GM13977 (cell line): ENCODE measurements at regions not wholly inside any gene's neighbourhood (a gene's known extent, or its start where the extent isn't known, plus 50 kb on each side); places are given as distances from the start of the nearest gene placed in this dataset.

Experiments
- DNase-seq: peaks from one replicate; pipeline ENCODE4 v3.0.0; 2012; ENCODE audit warnings: low spot score
- in situ Hi-C: fragments of 300-500 bp; cut with MboI; formaldehyde crosslinking; loops from one replicate; pipeline ENCODE4 v1.12.0; 2022; ENCODE audit warnings: low sequenced_read_pairs, low pct_unique_long_range_greater_than_20kb, mixed read lengths, inconsistent platforms; ENCODE audit not compliant: unreplicated experiment
- TF ChIP-seq, protein P1 (sequence below): IDR thresholded peaks from 2 replicates; pipeline ENCODE4 v1.5.1; 2012; ENCODE audit warnings: mild to moderate bottlenecking, control low read depth; ENCODE audit not compliant: insufficient read depth; ENCODE audit errors: extremely low read depth, missing control alignments

GRCh38 chr11:95547186-95547585 lies 242.4 kb downstream of the FAM76B start:
- no peak for DNase-seq
- in situ Hi-C loops, result no loop called here
- TF ChIP-seq, protein P1, sequence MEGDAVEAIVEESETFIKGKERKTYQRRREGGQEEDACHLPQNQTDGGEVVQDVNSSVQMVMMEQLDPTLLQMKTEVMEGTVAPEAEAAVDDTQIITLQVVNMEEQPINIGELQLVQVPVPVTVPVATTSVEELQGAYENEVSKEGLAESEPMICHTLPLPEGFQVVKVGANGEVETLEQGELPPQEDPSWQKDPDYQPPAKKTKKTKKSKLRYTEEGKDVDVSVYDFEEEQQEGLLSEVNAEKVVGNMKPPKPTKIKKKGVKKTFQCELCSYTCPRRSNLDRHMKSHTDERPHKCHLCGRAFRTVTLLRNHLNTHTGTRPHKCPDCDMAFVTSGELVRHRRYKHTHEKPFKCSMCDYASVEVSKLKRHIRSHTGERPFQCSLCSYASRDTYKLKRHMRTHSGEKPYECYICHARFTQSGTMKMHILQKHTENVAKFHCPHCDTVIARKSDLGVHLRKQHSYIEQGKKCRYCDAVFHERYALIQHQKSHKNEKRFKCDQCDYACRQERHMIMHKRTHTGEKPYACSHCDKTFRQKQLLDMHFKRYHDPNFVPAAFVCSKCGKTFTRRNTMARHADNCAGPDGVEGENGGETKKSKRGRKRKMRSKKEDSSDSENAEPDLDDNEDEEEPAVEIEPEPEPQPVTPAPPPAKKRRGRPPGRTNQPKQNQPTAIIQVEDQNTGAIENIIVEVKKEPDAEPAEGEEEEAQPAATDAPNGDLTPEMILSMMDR, result no peak

- DNase-seq, result no peak
- in situ Hi-C loops, result no loop called here
- TF ChIP-seq, protein P1, result no peak
Observed at GRCh38 chr11:95545116-95545875, 244.3 kb downstream of the FAM76B start.

DNA sequence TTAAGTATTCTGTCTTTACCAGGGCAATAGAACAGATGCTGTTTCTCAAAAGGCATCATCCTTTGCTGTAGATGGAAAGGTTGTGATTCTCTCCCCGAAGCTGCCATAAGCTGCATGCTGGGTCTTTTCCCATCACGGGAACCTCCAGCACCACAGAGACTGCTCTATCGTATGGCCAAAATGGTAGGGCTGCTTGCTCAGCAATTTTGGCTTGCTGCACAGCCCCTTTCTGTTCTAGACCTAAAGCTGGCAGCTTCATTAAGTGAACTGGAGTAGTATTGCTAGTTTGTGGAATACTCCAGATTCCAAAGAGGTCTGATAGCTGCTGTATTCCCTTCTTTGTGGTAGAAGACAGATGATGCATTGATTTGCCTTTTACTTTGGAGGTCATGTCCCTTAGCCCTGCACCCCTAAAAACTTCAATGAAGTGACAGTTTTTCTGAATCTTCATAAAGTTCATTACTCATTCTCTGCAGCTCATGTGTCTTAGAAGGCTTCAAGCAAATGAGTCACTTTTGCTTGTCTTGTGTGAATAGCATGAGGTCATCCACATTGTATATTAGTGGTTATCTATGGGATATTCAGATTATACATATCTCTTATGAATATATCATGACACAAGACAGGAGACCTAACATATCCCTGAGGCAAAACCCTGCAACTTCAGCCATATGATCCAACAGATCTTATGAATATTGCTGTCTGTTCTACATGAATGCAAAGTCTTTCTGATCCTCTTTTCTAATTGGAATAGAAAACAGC lies 245.3 kb downstream of the FAM76B start:
- no peak for DNase-seq
- in situ Hi-C loops, result no loop called here
- TF ChIP-seq, protein P1, result no peak

DNA sequence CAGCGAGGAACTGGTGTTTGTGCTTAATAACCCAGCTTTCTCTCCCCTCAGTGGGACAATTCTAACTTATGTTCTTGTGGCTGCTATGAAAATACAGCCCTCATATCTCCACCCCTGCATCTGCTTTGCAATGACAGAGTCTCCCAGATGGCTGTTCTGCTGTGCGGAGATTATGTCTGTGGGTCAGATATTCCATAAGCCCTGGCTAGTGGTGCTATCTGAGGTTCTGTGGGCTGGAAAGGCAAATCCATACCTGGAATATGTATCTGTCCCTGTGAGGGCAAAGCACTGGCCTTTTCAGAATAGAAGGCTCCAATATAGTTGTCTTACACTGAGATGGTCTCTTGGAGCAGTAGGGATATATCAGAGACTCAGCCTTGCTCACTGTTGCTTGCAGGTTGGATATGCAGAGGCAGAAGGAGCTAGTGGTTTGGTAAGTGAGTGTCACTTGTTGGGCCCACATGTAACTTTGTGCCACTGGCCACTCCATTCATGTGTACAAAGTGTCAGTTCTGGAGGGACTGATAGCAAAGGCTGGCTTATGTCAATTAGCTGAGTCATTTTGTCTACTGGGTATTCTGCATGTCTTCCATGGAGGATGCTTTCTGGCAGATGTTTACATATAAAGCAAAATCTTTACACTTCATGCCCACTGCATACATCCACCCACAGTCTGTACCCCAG lies 246.6 kb downstream of the FAM76B start:
- TF ChIP-seq, protein P1, result no peak
- in situ Hi-C loops, result no loop called here
- no peak for DNase-seq

DNA sequence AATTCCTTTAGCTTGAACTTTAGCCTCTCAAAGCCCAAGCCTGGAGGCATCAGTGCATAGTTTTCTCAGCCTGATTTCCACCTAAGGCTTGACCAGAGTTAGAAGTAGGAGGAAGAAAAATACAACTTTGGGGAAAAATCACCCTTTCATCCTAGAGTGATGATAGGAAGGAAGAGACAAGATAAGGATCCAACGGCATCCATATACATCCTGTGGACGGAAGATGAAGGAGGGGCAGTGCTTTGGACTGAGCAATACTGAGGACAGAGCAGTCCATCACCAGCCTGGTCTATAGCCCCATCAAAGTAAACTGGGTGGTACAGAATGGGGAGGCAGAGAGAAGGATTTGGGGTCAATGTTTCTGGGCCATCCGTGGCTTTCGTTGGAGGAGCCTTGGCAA lies 247.9 kb downstream of the FAM76B start:
- TF ChIP-seq, protein P1, result no peak
- in situ Hi-C loops, result no loop called here
- no peak for DNase-seq

DNA sequence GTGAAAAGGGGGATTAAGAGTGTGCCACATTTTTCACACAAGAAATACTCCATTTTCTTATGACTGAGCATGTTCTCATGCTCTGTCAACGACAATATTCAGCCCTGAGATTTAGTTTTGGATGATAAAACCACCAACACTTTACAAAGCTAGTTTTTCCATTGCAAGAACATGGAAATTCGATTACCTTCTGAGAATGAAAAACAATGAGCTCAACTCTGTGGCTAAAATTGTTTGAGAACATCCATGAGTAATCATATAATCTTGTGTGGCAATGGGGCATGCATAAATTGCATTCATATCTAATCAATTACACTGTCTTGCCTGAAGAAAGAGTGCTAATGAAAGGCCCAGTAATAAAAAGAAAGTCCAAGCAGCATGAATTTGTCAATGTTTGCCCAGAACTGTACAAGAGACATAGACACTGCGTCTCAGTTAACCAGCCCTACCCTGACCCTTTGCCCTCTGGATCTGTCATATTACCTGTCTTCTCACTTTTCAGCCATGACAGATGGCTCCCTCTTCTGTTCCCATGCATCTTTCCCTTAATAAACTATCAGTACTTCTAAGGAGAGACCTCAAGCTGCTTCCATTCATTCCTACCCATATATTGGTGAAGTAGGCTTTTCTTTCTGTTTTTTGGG lies 253.4 kb downstream of the FAM76B start:
- DNase-seq, result no peak
- in situ Hi-C loops, result no loop called here
- TF ChIP-seq, protein P1, result no peak
